ENCODE measurements at regions not wholly inside any gene's neighbourhood (a gene's known extent, or its start where the extent isn't known, plus 50 kb on each side); places are given as distances from the start of the nearest gene placed in this dataset.
A peak's percentile ranks its signal among the peaks of the same experiment; 100 is the strongest.

DNA sequence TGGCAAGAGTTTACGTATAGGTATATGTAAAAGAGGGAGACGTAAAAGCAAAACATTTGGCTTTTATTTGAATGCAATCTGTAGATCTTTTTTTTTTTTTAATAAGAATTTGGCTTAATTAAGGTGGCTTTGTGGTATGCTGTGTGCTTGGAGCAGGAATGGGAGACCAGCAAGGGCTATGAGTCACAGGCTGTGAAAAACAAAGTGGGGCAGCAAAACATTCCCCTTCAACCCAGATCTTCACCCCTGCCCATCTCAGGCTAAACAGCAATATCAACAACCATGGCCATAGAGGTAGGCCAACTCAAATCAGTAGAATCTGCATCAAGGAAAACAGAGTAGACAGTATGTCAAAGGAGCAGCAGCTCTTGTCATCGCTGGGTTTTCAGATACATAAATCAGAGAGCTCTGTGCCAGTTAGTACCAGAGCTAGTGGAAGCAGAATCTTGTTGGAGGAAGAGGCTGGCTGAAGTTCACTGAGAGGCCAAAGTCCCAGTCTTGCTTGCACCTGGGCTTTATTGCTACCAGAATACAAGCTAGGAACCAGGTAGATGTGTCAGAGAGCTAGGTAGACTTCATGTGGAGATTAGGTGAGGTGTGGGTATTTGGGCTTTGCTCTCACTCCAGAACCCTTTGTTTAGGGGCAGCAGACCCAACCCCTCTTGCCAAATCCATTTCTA, 191.5 kb upstream of the FANCL start:
- H3K9me3 ChIP-seq (ENCODE audit: insufficient read depth, low read length), result no peaks in the 10 kb centered on the region
- no peak overlapping the region for H3K4me2 ChIP-seq (ENCODE audit: low read depth, low read length, poor library complexity, severe bottlenecking)
- no peak overlapping the region for H3K9ac ChIP-seq (ENCODE audit: low read length)
- no peak overlapping the region for H2AFZ ChIP-seq (ENCODE audit: low read depth, low read length, severe bottlenecking)
- H3K4me3 ChIP-seq (ENCODE audit: insufficient read depth, low read length, poor library complexity, severe bottlenecking), result no peak overlapping the region
- H3K9me2 ChIP-seq (replicated peaks; ENCODE audit: insufficient read depth, low read length), result no peaks in the 10 kb centered on the region
- no peaks in the 10 kb centered on the region for H3K36me3 ChIP-seq (ENCODE audit: low read length)
- TF ChIP-seq EZH2phosphoT487 (conservative IDR thresholded peaks at IDR 0.05; ENCODE audit: low read length) (no peak), CTCF (IDR thresholded peaks at IDR 0.05; ENCODE audit: insufficient read depth, low read length, poor library complexity, severe bottlenecking) (no peak)
- H3K27ac ChIP-seq (ENCODE audit: low read depth, low read length), result no peak overlapping the region
- no peaks in the 10 kb centered on the region for H3K79me2 ChIP-seq (ENCODE audit: insufficient read depth, low read length)
- H3K27me3 ChIP-seq (ENCODE audit: low read length), result no peaks in the 10 kb centered on the region
- no peaks in the 10 kb centered on the region for H4K20me1 ChIP-seq (ENCODE audit: low read depth, low read length)
- H3F3A ChIP-seq (ENCODE audit: insufficient read depth), result no peaks in the 10 kb centered on the region

DNA sequence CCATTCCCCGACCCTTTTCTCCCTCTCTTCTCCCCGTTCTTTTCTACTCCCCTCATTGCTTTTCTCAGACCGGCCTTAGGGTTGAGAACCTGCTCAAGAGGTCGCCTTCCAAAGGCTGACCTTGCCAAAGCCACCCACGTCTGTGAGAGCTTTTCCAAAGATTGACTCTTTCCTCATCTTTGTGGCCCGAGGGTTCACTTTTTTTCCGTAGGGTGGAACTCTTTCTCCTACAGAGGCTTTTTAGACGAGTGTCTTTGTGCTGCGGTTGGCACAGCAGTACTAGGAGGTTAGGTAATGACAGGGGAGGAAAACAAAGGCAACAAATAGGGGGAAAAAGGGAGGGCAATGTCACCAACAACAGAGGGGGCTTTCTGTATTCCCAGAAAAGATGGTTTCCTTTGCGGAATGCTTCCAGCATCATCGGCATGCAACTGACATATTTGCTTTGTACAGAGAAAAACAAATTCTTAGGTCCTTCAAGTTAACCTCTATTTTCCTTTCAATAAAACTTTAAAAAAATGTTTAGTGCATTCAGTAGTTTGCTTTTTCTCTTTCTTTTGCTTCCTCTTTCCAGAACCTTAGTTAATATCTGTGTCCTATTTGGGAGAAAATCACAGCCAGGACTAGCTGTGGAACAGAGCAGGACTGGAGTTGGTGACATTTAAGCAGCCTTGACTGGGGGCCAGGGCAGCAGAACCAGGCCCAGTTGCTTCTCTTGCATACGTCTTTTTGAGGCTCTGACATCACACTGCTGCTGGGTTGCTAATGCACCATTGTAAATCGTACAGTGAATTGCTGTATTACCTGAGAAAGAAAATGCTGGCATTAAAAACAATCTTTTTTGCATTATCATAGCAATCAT, 188.1 kb upstream of the FANCL start:
- Histone ChIP-seq H3K36me3 (ENCODE audit: low read length) (no peaks in the 10 kb centered on the region), H3K9ac (ENCODE audit: low read length) (no peak overlapping the region), H3K4me2 (ENCODE audit: low read depth, low read length, poor library complexity, severe bottlenecking) (no peak overlapping the region), H3K79me2 (ENCODE audit: insufficient read depth, low read length) (no peaks in the 10 kb centered on the region), H3K27ac (ENCODE audit: low read depth, low read length) (no peak overlapping the region), H3K9me2 (replicated peaks; ENCODE audit: insufficient read depth, low read length) (no peaks in the 10 kb centered on the region), H2AFZ (ENCODE audit: low read depth, low read length, severe bottlenecking) (no peak overlapping the region), H3K4me3 (ENCODE audit: insufficient read depth, low read length, poor library complexity, severe bottlenecking) (no peak overlapping the region), H3K27me3 (ENCODE audit: low read length) (no peaks in the 10 kb centered on the region), H3K9me3 (ENCODE audit: insufficient read depth, low read length) (no peaks in the 10 kb centered on the region), H4K20me1 (ENCODE audit: low read depth, low read length) (no peaks in the 10 kb centered on the region), H3F3A (ENCODE audit: insufficient read depth) (no peaks in the 10 kb centered on the region)
- TF ChIP-seq CTCF (IDR thresholded peaks at IDR 0.05; ENCODE audit: insufficient read depth, low read length, poor library complexity, severe bottlenecking), result no peak
- no peak for TF ChIP-seq EZH2phosphoT487 (conservative IDR thresholded peaks at IDR 0.05; ENCODE audit: low read length)

DNA sequence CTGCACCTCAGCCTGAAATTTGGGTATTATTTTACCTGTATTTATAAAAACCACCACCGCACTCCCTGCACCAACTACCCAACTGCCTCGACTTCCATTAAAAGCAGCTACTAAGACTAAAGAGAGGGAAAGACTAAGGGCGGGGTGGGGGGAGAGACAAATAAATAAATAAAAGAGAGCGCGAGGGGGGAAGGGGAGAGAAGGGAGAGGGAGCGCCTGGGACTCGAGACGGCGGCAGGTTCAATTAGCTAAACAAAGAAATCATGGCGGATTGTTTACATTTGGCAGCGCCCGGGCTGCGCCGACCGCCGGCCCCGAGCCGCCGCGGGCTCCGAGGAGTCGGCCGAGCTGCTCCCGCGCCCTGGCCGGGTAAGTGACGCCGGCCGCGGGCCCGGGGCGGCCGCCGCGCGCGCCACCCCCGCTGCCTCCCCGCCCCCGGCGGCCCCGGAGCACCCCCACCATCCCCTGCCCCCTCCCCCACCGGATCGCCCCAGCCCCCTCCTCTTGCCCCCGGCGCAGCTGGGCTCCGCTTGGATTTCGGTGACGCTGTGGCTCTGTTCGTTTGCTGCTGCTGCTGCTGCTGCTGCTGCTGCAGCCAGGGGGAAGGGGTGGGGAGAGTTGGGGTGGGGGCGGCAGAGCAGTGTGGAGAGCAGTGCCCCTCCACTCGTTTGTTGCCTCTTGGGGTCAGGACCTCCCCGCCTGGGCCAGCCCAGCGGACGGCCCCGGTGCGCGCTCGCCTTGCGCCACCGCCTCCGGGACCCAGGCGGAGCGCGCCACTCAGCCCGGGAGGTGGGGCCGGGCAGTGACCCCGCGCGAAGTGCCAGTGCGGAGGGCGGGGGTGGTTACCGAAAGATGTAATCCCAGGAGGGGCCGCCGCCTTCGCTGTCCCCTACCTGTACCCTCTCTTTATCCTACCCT, 187.2 kb upstream of the FANCL start:
- no peak overlapping the region for H3K27ac ChIP-seq (ENCODE audit: low read depth, low read length)
- no peaks in the 10 kb centered on the region for H3K27me3 ChIP-seq (ENCODE audit: low read length)
- H4K20me1 ChIP-seq (ENCODE audit: low read depth, low read length), result no peaks in the 10 kb centered on the region
- no peaks in the 10 kb centered on the region for H3K9me2 ChIP-seq (replicated peaks; ENCODE audit: insufficient read depth, low read length)
- no peaks in the 10 kb centered on the region for H3K9me3 ChIP-seq (ENCODE audit: insufficient read depth, low read length)
- no peak overlapping the region for H3K9ac ChIP-seq (ENCODE audit: low read length)
- peak overlapping the region; percentile 42 for H3K4me2 ChIP-seq (ENCODE audit: low read depth, low read length, poor library complexity, severe bottlenecking)
- H3K36me3 ChIP-seq (ENCODE audit: low read length), result no peaks in the 10 kb centered on the region
- peak overlapping the region; percentile 26 for H3K4me3 ChIP-seq (ENCODE audit: insufficient read depth, low read length, poor library complexity, severe bottlenecking)
- H3F3A ChIP-seq (ENCODE audit: insufficient read depth), result no peaks in the 10 kb centered on the region
- no peaks in the 10 kb centered on the region for H3K79me2 ChIP-seq (ENCODE audit: insufficient read depth, low read length)
- no peak overlapping the region for H2AFZ ChIP-seq (ENCODE audit: low read depth, low read length, severe bottlenecking)
- TF ChIP-seq CTCF (IDR thresholded peaks at IDR 0.05; ENCODE audit: insufficient read depth, low read length, poor library complexity, severe bottlenecking) (no peak), EZH2phosphoT487 (conservative IDR thresholded peaks at IDR 0.05; ENCODE audit: low read length) (no peak)
